ENCODE measurements at regions not wholly inside any gene's neighbourhood (a gene's known extent, or its start where the extent isn't known, plus 50 kb on each side); places are given as distances from the start of the nearest gene placed in this dataset.

DNA sequence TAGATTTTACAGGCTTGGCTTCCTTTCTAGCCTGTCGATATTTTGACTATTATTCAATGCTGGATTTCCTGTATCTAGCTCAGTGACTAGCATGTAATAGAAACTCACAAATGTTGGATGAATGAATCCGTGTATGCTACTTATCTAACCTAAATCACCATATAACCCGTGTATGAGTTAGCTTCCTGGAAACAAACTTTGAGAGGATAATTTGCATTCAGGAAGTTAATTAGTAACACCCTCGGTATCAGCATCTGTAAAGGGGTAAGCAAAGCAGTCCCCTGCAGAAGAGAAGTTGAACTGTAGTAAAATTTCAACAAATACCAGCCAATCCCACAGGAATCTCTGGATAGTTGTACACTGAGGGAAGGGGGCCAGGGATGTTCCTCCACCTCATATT is 269.4 kb upstream of the LRATD1 start:
- Histone ChIP-seq H3K4me3 (no peak overlapping the region), H3K4me1 (no peaks in the 10 kb centered on the region), H3K9me3 (no peaks in the 10 kb centered on the region), H3K36me3 (ENCODE audit: low read depth, missing control alignments) (no peaks in the 10 kb centered on the region), H3K27ac (no peak overlapping the region), H3K27me3 (no peaks in the 10 kb centered on the region)
- intact Hi-C loops (cut with DNase I; ENCODE audit: low total_unique reads): no loop called here
- TF ChIP-seq, protein P1, sequence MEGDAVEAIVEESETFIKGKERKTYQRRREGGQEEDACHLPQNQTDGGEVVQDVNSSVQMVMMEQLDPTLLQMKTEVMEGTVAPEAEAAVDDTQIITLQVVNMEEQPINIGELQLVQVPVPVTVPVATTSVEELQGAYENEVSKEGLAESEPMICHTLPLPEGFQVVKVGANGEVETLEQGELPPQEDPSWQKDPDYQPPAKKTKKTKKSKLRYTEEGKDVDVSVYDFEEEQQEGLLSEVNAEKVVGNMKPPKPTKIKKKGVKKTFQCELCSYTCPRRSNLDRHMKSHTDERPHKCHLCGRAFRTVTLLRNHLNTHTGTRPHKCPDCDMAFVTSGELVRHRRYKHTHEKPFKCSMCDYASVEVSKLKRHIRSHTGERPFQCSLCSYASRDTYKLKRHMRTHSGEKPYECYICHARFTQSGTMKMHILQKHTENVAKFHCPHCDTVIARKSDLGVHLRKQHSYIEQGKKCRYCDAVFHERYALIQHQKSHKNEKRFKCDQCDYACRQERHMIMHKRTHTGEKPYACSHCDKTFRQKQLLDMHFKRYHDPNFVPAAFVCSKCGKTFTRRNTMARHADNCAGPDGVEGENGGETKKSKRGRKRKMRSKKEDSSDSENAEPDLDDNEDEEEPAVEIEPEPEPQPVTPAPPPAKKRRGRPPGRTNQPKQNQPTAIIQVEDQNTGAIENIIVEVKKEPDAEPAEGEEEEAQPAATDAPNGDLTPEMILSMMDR (IDR thresholded peaks at IDR 0.05): no peak
- TF ChIP-seq POLR2A (IDR thresholded peaks at IDR 0.05): no peak
- DNase-seq: no peak
- 77 to 85% methylated on average over 4 of the region's 4 CpGs for WGBS, 2 donors

DNA sequence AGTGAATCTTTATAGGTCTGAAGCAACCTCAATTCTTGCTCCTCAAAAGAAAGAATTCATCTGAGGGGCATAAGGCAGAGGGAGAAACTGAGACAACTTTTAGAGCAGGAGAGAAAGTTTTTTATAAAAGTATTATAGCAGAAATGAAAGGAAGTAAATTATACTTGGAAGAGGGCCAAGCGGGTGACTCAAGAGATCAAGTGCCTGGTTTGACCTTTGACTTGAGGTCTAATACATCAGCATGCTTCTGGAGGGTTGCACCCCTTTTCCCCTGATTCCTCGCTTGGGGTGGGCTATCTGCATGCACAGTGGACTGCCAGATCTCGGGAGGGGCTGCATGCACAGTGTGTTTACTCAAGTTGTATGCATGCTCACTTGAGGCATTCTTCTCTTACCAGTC is 268.5 kb upstream of the LRATD1 start:
- H3K4me3 ChIP-seq: no peak overlapping the region
- no peak for DNase-seq
- no peaks in the 10 kb centered on the region for H3K4me1 ChIP-seq
- TF ChIP-seq, protein P1 (IDR thresholded peaks at IDR 0.05): no peak
- TF ChIP-seq POLR2A (IDR thresholded peaks at IDR 0.05): no peak
- intact Hi-C loops (cut with DNase I; ENCODE audit: low total_unique reads): no loop called here
- WGBS, 2 donors: 80 to 84% methylated on average over 2 to 3 of the region's 3 CpGs
- H3K27ac ChIP-seq: no peak overlapping the region
- no peaks in the 10 kb centered on the region for H3K9me3 ChIP-seq
- H3K36me3 ChIP-seq (ENCODE audit: low read depth, missing control alignments): no peaks in the 10 kb centered on the region
- H3K27me3 ChIP-seq: no peaks in the 10 kb centered on the region

DNA sequence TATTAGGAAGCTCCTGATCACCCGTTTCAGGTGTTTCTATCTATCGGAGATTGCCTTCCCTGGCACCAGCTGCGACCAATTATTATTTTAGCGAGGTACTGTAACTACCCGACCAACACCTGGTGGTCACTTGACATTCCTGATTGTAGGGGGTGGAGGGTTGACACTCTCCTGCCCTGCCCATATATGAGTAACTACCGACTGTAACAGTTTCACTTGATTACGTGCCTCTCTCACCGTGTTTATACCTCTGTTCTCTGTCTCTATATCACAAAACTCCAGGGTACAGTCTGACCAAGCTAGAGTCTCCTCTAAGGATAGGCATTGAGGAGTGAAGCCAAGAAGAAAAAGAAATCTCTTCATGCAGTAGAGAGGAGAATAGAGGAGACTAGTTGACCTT is 268.0 kb upstream of the LRATD1 start:
- no peaks in the 10 kb centered on the region for H3K4me1 ChIP-seq
- 85% methylated on average over 8 of the region's 8 CpGs for WGBS, 2 donors
- no peaks in the 10 kb centered on the region for H3K9me3 ChIP-seq
- no peaks in the 10 kb centered on the region for H3K27me3 ChIP-seq
- H3K4me3 ChIP-seq: no peak overlapping the region
- DNase-seq: no peak
- no peak for TF ChIP-seq POLR2A (IDR thresholded peaks at IDR 0.05)
- TF ChIP-seq, protein P1 (IDR thresholded peaks at IDR 0.05): no peak
- no peak overlapping the region for H3K27ac ChIP-seq
- intact Hi-C loops (cut with DNase I; ENCODE audit: low total_unique reads): no loop called here
- H3K36me3 ChIP-seq (ENCODE audit: low read depth, missing control alignments): no peaks in the 10 kb centered on the region

DNA sequence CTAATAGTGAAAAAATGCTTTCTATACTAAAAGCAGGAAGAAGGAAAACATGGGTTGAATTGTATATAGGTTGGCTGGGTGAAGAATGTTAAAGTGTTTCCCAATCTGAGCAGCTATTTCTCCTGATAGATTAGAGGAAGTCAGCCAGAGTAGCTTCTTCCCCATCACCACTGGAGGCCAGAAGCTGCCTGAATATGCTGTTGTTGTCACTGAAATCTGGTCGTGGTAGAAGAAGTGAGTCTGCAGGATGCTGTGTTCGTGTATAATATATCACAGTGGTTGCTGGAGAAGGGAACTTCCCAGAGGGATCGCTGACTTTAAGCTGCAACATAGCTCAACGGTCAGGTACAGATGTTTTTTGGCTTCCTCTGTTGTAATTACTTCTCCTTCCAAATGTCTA is 247.5 kb upstream of the LRATD1 start:
- DNase-seq: no peak
- TF ChIP-seq, protein P1 (IDR thresholded peaks at IDR 0.05): no peak
- TF ChIP-seq POLR2A (IDR thresholded peaks at IDR 0.05): no peak
- Histone ChIP-seq H3K36me3 (ENCODE audit: low read depth, missing control alignments) (no peaks in the 10 kb centered on the region), H3K4me3 (no peak overlapping the region), H3K4me1 (no peaks in the 10 kb centered on the region), H3K27me3 (no peaks in the 10 kb centered on the region), H3K9me3 (no peaks in the 10 kb centered on the region), H3K27ac (no peak overlapping the region)
- WGBS, 2 donors: 41 to 47% methylated on average over 4 of the region's 4 CpGs
- intact Hi-C loops (cut with DNase I; ENCODE audit: low total_unique reads): no loop called here

GRCh38 chr2:14387332-14387731 is 245.2 kb upstream of the LRATD1 start:
- H3K4me1 ChIP-seq: no peaks in the 10 kb centered on the region
- DNase-seq: no peak
- H3K9me3 ChIP-seq: no peaks in the 10 kb centered on the region
- TF ChIP-seq, protein P1 (IDR thresholded peaks at IDR 0.05): no peak
- TF ChIP-seq POLR2A (IDR thresholded peaks at IDR 0.05): no peak
- no peak overlapping the region for H3K27ac ChIP-seq
- intact Hi-C loops (cut with DNase I; ENCODE audit: low total_unique reads): no loop called here
- no peaks in the 10 kb centered on the region for H3K27me3 ChIP-seq
- H3K36me3 ChIP-seq (ENCODE audit: low read depth, missing control alignments): no peaks in the 10 kb centered on the region
- H3K4me3 ChIP-seq: no peak overlapping the region
- WGBS, 2 donors: 87 to 91% methylated on average over 4 of the region's 4 CpGs

Measured in testis (tissue), 2 donors.